Keratinocyte (primary cell): ENCODE measurements at regions not wholly inside any gene's neighbourhood (a gene's known extent, or its start where the extent isn't known, plus 50 kb on each side); places are given as distances from the start of the nearest gene placed in this dataset.
"Not testable (repeated sequence)": the region's sequence is repeated elsewhere in the genome, so short reads cannot be mapped to it uniquely, and the experiment has no call there.

Experiments
- DNase-seq: peaks from one replicate; pipeline ENCODE4 v3.0.0-alpha.2; 2011; ENCODE audit warnings: low read depth, missing footprints, low spot score
- FAIRE-seq: peaks from 2 replicates; lab custom pipeline; 2011; peaks lifted over from hg19 to GRCh38; lab: Jason Lieb, UNC
- H2AFZ ChIP-seq: 2 replicates; pipeline ENCODE4 v1.6.0; 2012; ENCODE audit warnings: low read length, control low read depth, inconsistent platforms; ENCODE audit not compliant: control insufficient read depth
- H3K27ac ChIP-seq: 2 replicates; pipeline ENCODE4 v1.5.1; 2011; ENCODE audit warnings: low read length; ENCODE audit not compliant: control insufficient read depth, insufficient read depth
- H3K27me3 ChIP-seq: 3 replicates; pipeline ENCODE4 v1.6.0; 2011; ENCODE audit warnings: low read length; ENCODE audit not compliant: control insufficient read depth, insufficient read depth; ENCODE audit errors: extremely low read depth
- H3K36me3 ChIP-seq, 2 experiments: 2 replicates in 1 of 2; 3 replicates in 1 of 2; pipeline ENCODE4 v1.5.1; 2011; ENCODE audit warnings: low read length in 2 of 2, mild to moderate bottlenecking in 1 of 2; ENCODE audit not compliant: control insufficient read depth in 2 of 2, insufficient read depth in 2 of 2; ENCODE audit errors: extremely low read depth in 1 of 2
- H3K4me1 ChIP-seq: 3 replicates; pipeline ENCODE4 v1.5.1; 2011; ENCODE audit warnings: low read length; ENCODE audit not compliant: control insufficient read depth, insufficient read depth; ENCODE audit errors: extremely low read depth
- H3K4me2 ChIP-seq: 3 replicates; pipeline ENCODE4 v1.6.0; 2011; ENCODE audit warnings: low read depth, low read length; ENCODE audit not compliant: control insufficient read depth, insufficient read depth; ENCODE audit errors: extremely low read depth
- H3K4me3 ChIP-seq, 3 experiments: fragments of 200-600 bp in 1 of 3; sonication (generic) in 1 of 3; 2 replicates in 2 of 3; 3 replicates in 1 of 3; pipeline ENCODE4 v1.5.1; 2011 to 2016; ENCODE audit warnings: low read length in 3 of 3, mild to moderate bottlenecking in 3 of 3, control low read depth in 2 of 3, inconsistent platforms in 1 of 3, low read depth in 1 of 3, mixed read lengths in 1 of 3, mixed run types in 1 of 3, moderate library complexity in 1 of 3; ENCODE audit not compliant: control insufficient read depth in 2 of 3, insufficient read depth in 2 of 3; ENCODE audit errors: extremely low read depth in 1 of 3
- H3K79me2 ChIP-seq: 2 replicates; pipeline ENCODE4 v1.6.0; 2012; ENCODE audit warnings: low read length; ENCODE audit not compliant: control insufficient read depth, insufficient read depth
- H3K9ac ChIP-seq: 3 replicates; pipeline ENCODE4 v1.6.0; 2011; ENCODE audit warnings: low read length; ENCODE audit not compliant: control insufficient read depth, insufficient read depth; ENCODE audit errors: extremely low read depth
- H3K9me1 ChIP-seq: 3 replicates; pipeline ENCODE4 v1.6.0; 2011; ENCODE audit warnings: low read length; ENCODE audit not compliant: control insufficient read depth, insufficient read depth; ENCODE audit errors: extremely low read depth
- H3K9me3 ChIP-seq: 2 replicates; pipeline ENCODE4 v1.5.1; 2012; ENCODE audit warnings: low read depth, low read length; ENCODE audit not compliant: control insufficient read depth
- H4K20me1 ChIP-seq: 3 replicates; pipeline ENCODE4 v1.6.0; 2011; ENCODE audit warnings: low read length; ENCODE audit not compliant: control insufficient read depth, insufficient read depth; ENCODE audit errors: extremely low read depth
- CTCF ChIP-seq, 3 experiments: IDR thresholded peaks in 1 of 3; conservative IDR thresholded peaks in 1 of 3; optimal IDR thresholded peaks in 1 of 3; 2 replicates in 2 of 3; 3 replicates in 1 of 3; pipeline versions ENCODE3 to v1.5.1; 2011; ENCODE audit warnings: low read length in 3 of 3, mild to moderate bottlenecking in 3 of 3, moderate library complexity in 2 of 3, control low read depth in 1 of 3, inconsistent platforms in 1 of 3; ENCODE audit not compliant: insufficient read depth in 2 of 3; ENCODE audit errors: extremely low read depth in 1 of 3
- EZH2 ChIP-seq: IDR thresholded peaks from one replicate; pipeline ENCODE4 v1.6.1; 2012; ENCODE audit warnings: inconsistent platforms, mild to moderate bottlenecking, low read length, moderate library complexity
- dilution Hi-C: fragments of 300-500 bp; cut with MboI; formaldehyde crosslinking; loops from one replicate; pipeline ENCODE4 v1.7.0; 2020; ENCODE audit warnings: low sequenced_read_pairs; ENCODE audit not compliant: extremely low pct_ligation_motif_present

- H3K4me1 ChIP-seq, result peaks cover 3% of the 10 kb centered on the region
- H3K4me3 ChIP-seq, result peak overlapping the region; percentile 59 to 73 (median 67)
- H3K27ac ChIP-seq, result no peak overlapping the region
- H4K20me1 ChIP-seq, result no peaks in the 10 kb centered on the region
- H3K9ac ChIP-seq, result peak overlapping the region; percentile 66
- peak overlapping the region; percentile 88 for H2AFZ ChIP-seq
- no peaks in the 10 kb centered on the region for H3K27me3 ChIP-seq
- no peaks in the 10 kb centered on the region for H3K9me3 ChIP-seq
- DNase-seq (no peak), FAIRE-seq (no peak)
- no peaks in the 10 kb centered on the region for H3K36me3 ChIP-seq
- dilution Hi-C loops, result no loop called here
- H3K9me1 ChIP-seq, result no peaks in the 10 kb centered on the region
- H3K79me2 ChIP-seq, result peaks cover 2% of the 10 kb centered on the region
- TF ChIP-seq CTCF (optimal IDR thresholded peaks at IDR 0.05 in 1 of 3, IDR thresholded peaks at IDR 0.05 in 1 of 3, conservative IDR thresholded peaks at IDR 0.05 in 1 of 3; ENCODE audit: extremely low read depth in 1 of 3, insufficient read depth in 2 of 3, low read length in 3 of 3), result no peak
- no peak for TF ChIP-seq EZH2
- peak overlapping the region; percentile 78 for H3K4me2 ChIP-seq
These were observed 110.5 kb upstream of the LPCAT1 start for GRCh38 chr5:1634337-1634661.

GRCh38 chr5:1633605-1634336 is 110.0 kb upstream of the LPCAT1 start:
- H3K9ac ChIP-seq, result peak overlapping the region; percentile 66
- no peaks in the 10 kb centered on the region for H3K9me3 ChIP-seq
- H3K9me1 ChIP-seq, result no peaks in the 10 kb centered on the region
- no peak overlapping the region for H3K27ac ChIP-seq
- H3K4me2 ChIP-seq, result peak overlapping the region; percentile 78
- DNase-seq (no peak), FAIRE-seq (no peak)
- H2AFZ ChIP-seq, result peak overlapping the region; percentile 88
- no peaks in the 10 kb centered on the region for H3K27me3 ChIP-seq
- H4K20me1 ChIP-seq, result no peaks in the 10 kb centered on the region
- peak overlapping the region; percentile 59 to 73 (median 67) for H3K4me3 ChIP-seq
- peaks cover 3% of the 10 kb centered on the region for H3K4me1 ChIP-seq
- no peak for TF ChIP-seq EZH2
- TF ChIP-seq CTCF (optimal IDR thresholded peaks at IDR 0.05 in 1 of 3, IDR thresholded peaks at IDR 0.05 in 1 of 3, conservative IDR thresholded peaks at IDR 0.05 in 1 of 3; ENCODE audit: extremely low read depth in 1 of 3, insufficient read depth in 2 of 3, low read length in 3 of 3), result no peak
- no peaks in the 10 kb centered on the region for H3K36me3 ChIP-seq
- dilution Hi-C loops, result no loop called here
- peaks cover 2% of the 10 kb centered on the region for H3K79me2 ChIP-seq

GRCh38 chr5:1631004-1631403 is 107.2 kb upstream of the LPCAT1 start:
- H3K9me3 ChIP-seq, DNase-seq, H3K9me1 ChIP-seq, H3K9ac ChIP-seq, H4K20me1 ChIP-seq, FAIRE-seq, H3K36me3 ChIP-seq, H2AFZ ChIP-seq, H3K4me2 ChIP-seq, H3K27me3 ChIP-seq, dilution Hi-C loops, H3K27ac ChIP-seq, H3K79me2 ChIP-seq, H3K4me1 ChIP-seq, H3K4me3 ChIP-seq: not testable (repeated sequence)

GRCh38 chr5:1626397-1626796 is 102.6 kb upstream of the LPCAT1 start:
- H3K4me1 ChIP-seq, H3K27ac ChIP-seq, H3K4me2 ChIP-seq, H3K4me3 ChIP-seq, H2AFZ ChIP-seq, DNase-seq, H3K9ac ChIP-seq, H3K36me3 ChIP-seq, FAIRE-seq, H3K27me3 ChIP-seq, H3K9me1 ChIP-seq, H3K9me3 ChIP-seq, H3K79me2 ChIP-seq, H4K20me1 ChIP-seq, dilution Hi-C loops: not testable (repeated sequence)
